H1 (cell line): ENCODE measurements at regions not wholly inside any gene's neighbourhood (a gene's known extent, or its start where the extent isn't known, plus 50 kb on each side); places are given as distances from the start of the nearest gene placed in this dataset.

Experiments used
- CTCF ChIA-PET: fragments of 300-600 bp; sonication (Branson Sonifier 250); formaldehyde crosslinking; loops from one replicate; lab custom pipeline; 2021; ENCODE audit not compliant: partially characterized antibody; lab: Charles Lee
- POLR2A ChIA-PET: fragments of 300-600 bp; sonication (Branson Sonifier 250); formaldehyde crosslinking; loops from one replicate; lab custom pipeline; 2021; ENCODE audit warnings: inconsistent platforms; ENCODE audit not compliant: partially characterized antibody; lab: Charles Lee
- DNase-seq, 2 experiments: peaks; one replicate each; pipeline versions ENCODE4 v3.0.0 to v3.0.0-alpha.2; 2010 to 2022; ENCODE audit warnings: low spot score in 2 of 2, low read depth in 1 of 2, mixed read lengths in 1 of 2
- FAIRE-seq: peaks from 2 replicates; lab custom pipeline; 2011; peaks lifted over from hg19 to GRCh38; lab: Jason Lieb, UNC
- H2AFZ ChIP-seq: 2 replicates; pipeline ENCODE4 v1.8.1; 2012; ENCODE audit warnings: low read length, inconsistent platforms
- H2AK5ac ChIP-seq: 2 replicates; pipeline ENCODE4 v1.6.1; 2013; ENCODE audit warnings: low read depth, low read length
- H2BK120ac ChIP-seq: replicated peaks from 2 replicates; pipeline ENCODE3; 2013; ENCODE audit warnings: low read depth, low read length, inconsistent platforms
- H2BK12ac ChIP-seq: 2 replicates; pipeline ENCODE4 v1.6.1; 2013; ENCODE audit warnings: low read depth, low read length
- H2BK15ac ChIP-seq: 2 replicates; pipeline ENCODE4 v1.6.1; 2013; ENCODE audit warnings: low read length
- H2BK20ac ChIP-seq: 2 replicates; pipeline ENCODE4 v1.6.1; 2013; ENCODE audit warnings: low read length
- H2BK5ac ChIP-seq: 2 replicates; pipeline ENCODE4 v1.6.1; 2013; ENCODE audit warnings: low read depth, low read length
- H3K14ac ChIP-seq: 2 replicates; pipeline ENCODE4 v1.6.1; 2013; ENCODE audit warnings: inconsistent platforms; ENCODE audit not compliant: insufficient read length
- H3K18ac ChIP-seq: 2 replicates; pipeline ENCODE4 v1.6.1; 2013; ENCODE audit warnings: low read length; ENCODE audit errors: extremely low read depth
- H3K23ac ChIP-seq: 2 replicates; pipeline ENCODE4 v1.6.1; 2013; ENCODE audit warnings: inconsistent platforms; ENCODE audit not compliant: insufficient read length
- H3K23me2 ChIP-seq: 2 replicates; pipeline ENCODE4 v1.6.1; 2013; ENCODE audit warnings: low read depth, low read length
- H3K27ac ChIP-seq: 2 replicates; pipeline ENCODE4 v1.6.1; 2011; ENCODE audit warnings: low read depth, low read length, inconsistent platforms
- H3K27me3 ChIP-seq, 4 experiments: replicated peaks in 1 of 4; 1 replicate in 1 of 4; 2 replicates in 3 of 4; pipeline versions ENCODE4 v1.6.1 to v1.8.1; 2011 to 2013; ENCODE audit warnings: low read length in 3 of 4, mild to moderate bottlenecking in 3 of 4, inconsistent platforms in 2 of 4, mixed read lengths in 2 of 4, moderate library complexity in 1 of 4; ENCODE audit not compliant: control insufficient read depth in 3 of 4, insufficient read depth in 3 of 4; ENCODE audit errors: extremely low read depth in 1 of 4
- H3K36me3 ChIP-seq, 4 experiments: 2 replicates each; pipeline versions ENCODE4 v1.6.1 to v1.8.1; 2011 to 2013; ENCODE audit warnings: mild to moderate bottlenecking in 4 of 4, low read length in 3 of 4, moderate library complexity in 2 of 4, control low read depth in 1 of 4, inconsistent platforms in 1 of 4; ENCODE audit not compliant: insufficient read depth in 4 of 4, control insufficient read depth in 2 of 4
- H3K4ac ChIP-seq: replicated peaks from 2 replicates; pipeline ENCODE3; 2013; ENCODE audit warnings: low read length, low read depth, mixed read lengths, inconsistent platforms; ENCODE audit not compliant: insufficient read length
- H3K4me1 ChIP-seq, 4 experiments: replicated peaks in 1 of 4; 1 replicate in 1 of 4; 2 replicates in 3 of 4; pipeline versions ENCODE4 v1.6.1 to v1.8.1; 2011 to 2013; ENCODE audit warnings: low read length in 3 of 4, inconsistent platforms in 2 of 4, mixed read lengths in 1 of 4; ENCODE audit not compliant: insufficient read depth in 4 of 4, control insufficient read depth in 3 of 4
- H3K4me2 ChIP-seq, 2 experiments: 2 replicates each; pipeline versions ENCODE4 v1.6.1 to v1.8.1; 2011 to 2013; ENCODE audit warnings: low read depth in 2 of 2, low read length in 2 of 2, control low read depth in 1 of 2, inconsistent platforms in 1 of 2, mild to moderate bottlenecking in 1 of 2; ENCODE audit not compliant: insufficient read depth in 1 of 2
- H3K4me3 ChIP-seq, 4 experiments: fragments of 200-600, 300-600 bp in 1 of 4; sonication (generic), shearing (Covaris generic), sonication (Bioruptor Twin) in 1 of 4; 2 replicates each; pipeline versions ENCODE4 v1.5.1 to v1.8.1; 2011 to 2016; ENCODE audit warnings: low read length in 4 of 4, low read depth in 3 of 4, control low read depth in 2 of 4, inconsistent platforms in 2 of 4, mild to moderate bottlenecking in 2 of 4, mixed read lengths in 1 of 4, moderate library complexity in 1 of 4; ENCODE audit not compliant: insufficient read depth in 2 of 4; ENCODE audit errors: extremely low read depth in 1 of 4
- H3K56ac ChIP-seq: replicated peaks from 2 replicates; pipeline ENCODE3; 2013; ENCODE audit warnings: low read depth, mild to moderate bottlenecking, mixed read lengths, low read length, inconsistent platforms; ENCODE audit not compliant: insufficient read length
- H3K79me1 ChIP-seq: 2 replicates; pipeline ENCODE4 v1.6.1; 2013; ENCODE audit warnings: low read depth, low read length, control low read depth
- H3K79me2 ChIP-seq, 2 experiments: 2 replicates each; pipeline versions ENCODE4 v1.6.1 to v1.8.1; 2012 to 2013; ENCODE audit warnings: low read length in 2 of 2, mild to moderate bottlenecking in 2 of 2, inconsistent platforms in 1 of 2; ENCODE audit not compliant: insufficient read depth in 2 of 2, control insufficient read depth in 1 of 2
- H3K9ac ChIP-seq, 4 experiments: replicated peaks in 1 of 4; 1 replicate in 1 of 4; 2 replicates in 3 of 4; pipeline versions ENCODE4 v1.6.1 to v1.8.1; 2011 to 2013; ENCODE audit warnings: low read depth in 3 of 4, low read length in 3 of 4, control low read depth in 2 of 4, mild to moderate bottlenecking in 2 of 4, moderate library complexity in 2 of 4, inconsistent platforms in 1 of 4; ENCODE audit errors: extremely low read depth in 1 of 4
- H3K9me3 ChIP-seq, 2 experiments: 2 replicates each; pipeline versions ENCODE4 v1.6.1 to v1.8.1; 2012 to 2013; ENCODE audit warnings: mild to moderate bottlenecking in 2 of 2, moderate library complexity in 2 of 2, control low read depth in 1 of 2, inconsistent platforms in 1 of 2, low read depth in 1 of 2, low read length in 1 of 2, mixed read lengths in 1 of 2; ENCODE audit not compliant: insufficient read depth in 2 of 2
- H4K20me1 ChIP-seq, 2 experiments: replicated peaks in 1 of 2; 2 replicates each; pipeline versions ENCODE3 to v1.8.1; 2011 to 2013; ENCODE audit warnings: inconsistent platforms in 2 of 2, low read length in 2 of 2, mild to moderate bottlenecking in 1 of 2; ENCODE audit not compliant: insufficient read depth in 2 of 2, control insufficient read depth in 1 of 2
- H4K5ac ChIP-seq: 2 replicates; pipeline ENCODE4 v1.6.1; 2013; ENCODE audit warnings: low read length, low read depth, mixed read lengths, inconsistent platforms; ENCODE audit not compliant: insufficient read length
- H4K8ac ChIP-seq: 2 replicates; pipeline ENCODE4 v1.8.0; 2013; ENCODE audit warnings: mild to moderate bottlenecking, moderate library complexity, low read length, inconsistent platforms; ENCODE audit not compliant: insufficient read depth; ENCODE audit errors: extremely low read depth
- H4K91ac ChIP-seq: replicated peaks from 2 replicates; pipeline ENCODE3; 2013; ENCODE audit warnings: low read length, mixed read lengths, inconsistent platforms; ENCODE audit not compliant: insufficient read length
- ATF3 ChIP-seq: IDR thresholded peaks from 2 replicates; pipeline ENCODE4 v1.6.1; 2011; ENCODE audit warnings: low read depth, mild to moderate bottlenecking, low read length; ENCODE audit not compliant: insufficient read depth
- BCL11A ChIP-seq, 2 experiments: IDR thresholded peaks; one replicate each; pipeline ENCODE4 v1.6.1; 2011; ENCODE audit warnings: low read depth in 2 of 2, low read length in 2 of 2, mild to moderate bottlenecking in 2 of 2
- CHD2 ChIP-seq: IDR thresholded peaks from 2 replicates; pipeline ENCODE4 v1.6.1; 2012; ENCODE audit warnings: low read length, improper control_type of control experiment
- EZH2 ChIP-seq: fragments of 200-600 bp; sonication (generic); IDR thresholded peaks from 2 replicates; pipeline ENCODE4 v1.7.1; 2012; ENCODE audit warnings: low read depth, mild to moderate bottlenecking, moderate library complexity, low read length, inconsistent platforms; ENCODE audit not compliant: severe bottlenecking
- HDAC2 ChIP-seq, 2 experiments: fragments of 300-600 bp in 1 of 2; sonication (generic) in 1 of 2; IDR thresholded peaks; 2 replicates each; pipeline ENCODE4 v1.6.1; 2011 to 2012; ENCODE audit warnings: low read depth in 2 of 2, low read length in 2 of 2, mild to moderate bottlenecking in 2 of 2, moderate library complexity in 2 of 2, borderline replicate concordance in 1 of 2, inconsistent platforms in 1 of 2
- NRF1 ChIP-seq: IDR thresholded peaks from 2 replicates; pipeline ENCODE4 v1.6.1; 2011; ENCODE audit warnings: mild to moderate bottlenecking, low read depth, low read length, improper control_type of control experiment
- ZNF274 ChIP-seq: IDR thresholded peaks from 2 replicates; pipeline ENCODE4 v1.7.0; 2012; ENCODE audit warnings: low read length, borderline replicate concordance; ENCODE audit errors: extremely low read depth
- WGBS, 2 experiments: shearing (Covaris generic) in 1 of 2; methylation state at CpG; one replicate each; pipeline versions ENCODE4 v1.1.6 to v1.1.7; 2013 to 2015; ENCODE audit warnings: low lambda C conversion rate in 2 of 2, mixed read lengths in 2 of 2, inconsistent platforms in 1 of 2, low coverage in 1 of 2, missing lambda C conversion rate in 1 of 2; ENCODE audit not compliant: insufficient replicate concordance in 2 of 2, insufficient coverage in 1 of 2, insufficient read length in 1 of 2; ENCODE audit errors: extremely low coverage in 1 of 2, missing lambda C conversion rate in 1 of 2; 5-methylcytosine and 5-hydroxymethylcytosine counted together

- no peak overlapping the region for H3K4ac ChIP-seq
- no peak for TF ChIP-seq ZNF274
- no peak for TF ChIP-seq HDAC2 (IDR thresholded peaks at IDR 0.05; ENCODE audit: borderline replicate concordance in 1 of 2, low read depth in 2 of 2, low read length in 2 of 2)
- TF ChIP-seq NRF1, result no peak
- TF ChIP-seq BCL11A (IDR thresholded peaks at IDR 0.05; ENCODE audit: low read depth in 2 of 2, low read length in 2 of 2), result no peak
- no peak for TF ChIP-seq EZH2
- no peak for TF ChIP-seq CHD2
- no peak for TF ChIP-seq ATF3
- no peaks in the 10 kb centered on the region for H3K36me3 ChIP-seq
- no peak overlapping the region for H3K27ac ChIP-seq
- H3K56ac ChIP-seq, result no peak overlapping the region
- no peaks in the 10 kb centered on the region for H3K4me1 ChIP-seq
- H3K23me2 ChIP-seq, result no peaks in the 10 kb centered on the region
- no peak overlapping the region for H2BK120ac ChIP-seq
- no peak overlapping the region for H4K8ac ChIP-seq
- CTCF ChIA-PET, result interaction anchor here (0.7 kb wide), 1 partner anchor 165 kb away, joined by 3 read pairs; no protein-coding TSS in a partner anchor
- no peak overlapping the region for H3K14ac ChIP-seq
- H3K9ac ChIP-seq, result no peak overlapping the region
- H2BK15ac ChIP-seq, result no peak overlapping the region
- H2AK5ac ChIP-seq, result no peak overlapping the region
- no peak overlapping the region for H2AFZ ChIP-seq
- FAIRE-seq, result no peak
- H2BK20ac ChIP-seq, result no peak overlapping the region
- H3K23ac ChIP-seq, result no peak overlapping the region
- no peaks in the 10 kb centered on the region for H4K20me1 ChIP-seq
- H4K5ac ChIP-seq, result no peak overlapping the region
- H4K91ac ChIP-seq, result no peak overlapping the region
- no peaks in the 10 kb centered on the region for H3K79me2 ChIP-seq
- H3K4me3 ChIP-seq, result no peak overlapping the region
- POLR2A ChIA-PET, result no interaction called here
- no peaks in the 10 kb centered on the region for H3K79me1 ChIP-seq
- H3K27me3 ChIP-seq, result no peaks in the 10 kb centered on the region
- no peak overlapping the region for H3K18ac ChIP-seq
- H2BK5ac ChIP-seq, result no peak overlapping the region
- no peak overlapping the region for H2BK12ac ChIP-seq
- DNase-seq, result no peak
- H3K4me2 ChIP-seq, result no peak overlapping the region
- H3K9me3 ChIP-seq, result no peaks in the 10 kb centered on the region
- 88% methylated on average over 8 of the region's 8 CpGs; no CpG with 5 or more reads in 1 of the 2 experiments for WGBS, 2 experiments
These were observed 116.0 kb upstream of the ADRA1B start for GRCh38 chr5:159800131-159800840.
